Epithelial cell of proximal tubule (primary cell): ENCODE measurements at regions not wholly inside any gene's neighbourhood (a gene's known extent, or its start where the extent isn't known, plus 50 kb on each side); places are given as distances from the start of the nearest gene placed in this dataset.

Experiments
- DNase-seq: peaks from one replicate; pipeline ENCODE4 v3.0.0-alpha.2; 2011; ENCODE audit warnings: low read depth
- H3K4me3 ChIP-seq: 2 replicates; pipeline ENCODE4 v1.5.1; 2011; ENCODE audit warnings: low read depth, mild to moderate bottlenecking, low read length
- TF ChIP-seq, protein P1 (sequence below): conservative IDR thresholded peaks from 2 replicates; pipeline ENCODE4 v1.5.1; 2012; ENCODE audit warnings: low read depth, mild to moderate bottlenecking, low read length

DNA sequence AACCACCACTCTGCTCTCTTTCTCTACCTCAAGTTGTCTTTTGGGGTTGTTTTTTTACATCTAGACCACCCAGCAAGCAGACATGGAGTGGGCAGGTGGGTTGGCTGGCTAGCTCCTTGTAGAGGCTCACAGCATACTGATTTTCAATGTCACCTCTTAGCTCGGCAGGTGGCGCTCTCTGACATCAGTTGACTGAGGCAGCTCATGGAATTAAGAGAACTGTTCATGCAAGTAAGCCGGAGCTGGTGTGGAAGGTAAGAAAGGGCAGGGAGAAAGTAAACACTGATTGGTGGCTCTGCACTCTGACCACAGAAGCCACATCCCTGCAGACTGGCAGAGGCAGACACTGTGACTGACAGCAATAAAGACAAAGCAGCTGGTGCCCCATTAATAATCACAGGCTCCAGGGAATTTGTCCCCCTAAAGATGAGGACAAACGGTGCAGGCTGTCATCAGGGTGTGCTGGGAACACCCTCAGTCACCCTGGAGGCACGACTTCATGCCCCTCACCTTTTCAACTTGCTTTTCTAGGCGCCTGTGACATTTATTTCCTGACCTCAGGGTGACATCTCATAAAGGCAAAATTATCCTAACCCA is 226.8 kb downstream of the LMX1A start:
- DNase-seq, result no peak
- no peak overlapping the region for H3K4me3 ChIP-seq
- TF ChIP-seq, protein P1, sequence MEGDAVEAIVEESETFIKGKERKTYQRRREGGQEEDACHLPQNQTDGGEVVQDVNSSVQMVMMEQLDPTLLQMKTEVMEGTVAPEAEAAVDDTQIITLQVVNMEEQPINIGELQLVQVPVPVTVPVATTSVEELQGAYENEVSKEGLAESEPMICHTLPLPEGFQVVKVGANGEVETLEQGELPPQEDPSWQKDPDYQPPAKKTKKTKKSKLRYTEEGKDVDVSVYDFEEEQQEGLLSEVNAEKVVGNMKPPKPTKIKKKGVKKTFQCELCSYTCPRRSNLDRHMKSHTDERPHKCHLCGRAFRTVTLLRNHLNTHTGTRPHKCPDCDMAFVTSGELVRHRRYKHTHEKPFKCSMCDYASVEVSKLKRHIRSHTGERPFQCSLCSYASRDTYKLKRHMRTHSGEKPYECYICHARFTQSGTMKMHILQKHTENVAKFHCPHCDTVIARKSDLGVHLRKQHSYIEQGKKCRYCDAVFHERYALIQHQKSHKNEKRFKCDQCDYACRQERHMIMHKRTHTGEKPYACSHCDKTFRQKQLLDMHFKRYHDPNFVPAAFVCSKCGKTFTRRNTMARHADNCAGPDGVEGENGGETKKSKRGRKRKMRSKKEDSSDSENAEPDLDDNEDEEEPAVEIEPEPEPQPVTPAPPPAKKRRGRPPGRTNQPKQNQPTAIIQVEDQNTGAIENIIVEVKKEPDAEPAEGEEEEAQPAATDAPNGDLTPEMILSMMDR, result peak; percentile 78

DNA sequence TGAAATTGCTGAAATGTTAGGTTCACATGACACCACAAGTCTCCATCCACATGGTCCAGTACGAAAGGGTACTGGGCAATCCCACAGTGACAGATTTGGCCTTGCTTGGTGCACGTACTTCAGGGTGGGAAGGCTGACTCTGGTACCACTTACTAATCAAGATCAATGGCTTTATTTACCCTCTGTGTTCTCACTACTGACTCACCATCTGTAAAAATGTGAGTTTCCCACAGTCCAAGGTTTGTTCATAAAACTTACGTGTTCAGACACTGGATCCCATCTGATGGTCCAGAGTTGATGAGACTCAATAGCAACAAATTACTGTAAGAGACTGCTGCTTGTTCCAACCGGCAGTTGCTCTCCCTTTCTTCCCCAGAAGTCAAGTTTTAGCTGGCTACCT is 231.7 kb downstream of the LMX1A start:
- no peak overlapping the region for H3K4me3 ChIP-seq
- TF ChIP-seq, protein P1, result no peak
- DNase-seq, result no peak

DNA sequence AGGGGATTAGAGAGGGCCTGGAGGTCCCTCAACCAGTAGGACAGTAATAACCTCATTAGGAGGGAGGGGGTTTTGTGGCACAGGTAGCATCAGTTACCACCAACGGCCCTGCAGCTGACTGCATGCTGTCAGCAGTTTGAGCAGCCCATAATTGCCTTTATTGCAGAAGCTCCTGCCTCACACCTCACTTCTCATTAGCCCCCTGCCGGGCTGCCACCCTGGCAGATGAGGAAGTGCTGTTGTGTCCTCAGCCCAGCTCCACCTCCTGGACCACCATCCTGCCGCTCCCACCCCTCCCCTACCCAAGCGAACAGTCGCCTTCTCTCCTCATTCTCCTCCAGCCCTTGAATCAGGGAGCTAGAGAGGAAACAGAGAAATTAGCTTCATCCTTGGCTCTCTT is 237.4 kb downstream of the LMX1A start:
- TF ChIP-seq, protein P1, result no peak
- H3K4me3 ChIP-seq, result no peak overlapping the region
- no peak for DNase-seq

DNA sequence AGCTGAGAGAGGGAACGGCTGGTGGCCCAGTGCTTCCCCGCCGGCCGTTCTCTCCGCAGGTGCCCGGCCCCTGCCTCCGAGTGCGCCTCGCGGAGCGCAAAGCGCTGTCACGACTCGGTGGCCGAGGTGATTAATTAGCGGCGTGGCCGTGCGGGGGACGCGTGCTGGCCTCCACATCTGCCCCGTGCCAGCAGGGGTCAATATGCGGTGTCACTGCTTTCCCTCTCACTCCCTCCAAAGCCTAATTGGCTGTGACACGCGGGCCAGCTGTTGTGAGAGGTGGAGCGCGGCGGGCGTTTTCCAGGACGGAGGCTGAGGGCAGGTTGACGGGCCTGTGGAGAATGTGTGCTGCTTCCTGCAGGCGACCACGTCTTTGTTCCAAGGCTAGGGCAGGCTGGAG is 239.0 kb downstream of the LMX1A start:
- TF ChIP-seq, protein P1, result no peak
- DNase-seq, result no peak
- H3K4me3 ChIP-seq, result no peak overlapping the region

DNA sequence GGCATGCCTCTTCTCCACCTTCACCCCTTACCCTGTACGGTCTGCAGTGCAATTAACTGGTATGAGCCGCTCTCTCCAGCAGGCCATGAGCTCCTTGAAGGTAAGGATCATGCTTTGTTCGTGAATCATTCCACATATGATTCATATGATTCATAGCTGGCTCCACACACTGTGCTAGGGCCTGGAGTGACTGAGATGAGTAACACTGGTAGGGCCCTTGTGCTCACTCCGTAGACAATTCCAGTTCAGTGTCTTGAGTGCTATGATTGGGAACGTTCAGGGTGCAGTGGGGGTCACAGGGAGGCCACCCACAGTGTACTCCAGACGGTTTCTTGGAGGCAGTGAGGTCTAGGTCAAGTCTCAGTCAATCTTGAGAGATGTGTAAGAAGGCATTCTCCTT is 239.8 kb downstream of the LMX1A start:
- no peak for DNase-seq
- H3K4me3 ChIP-seq, result no peak overlapping the region
- TF ChIP-seq, protein P1, result no peak

DNA sequence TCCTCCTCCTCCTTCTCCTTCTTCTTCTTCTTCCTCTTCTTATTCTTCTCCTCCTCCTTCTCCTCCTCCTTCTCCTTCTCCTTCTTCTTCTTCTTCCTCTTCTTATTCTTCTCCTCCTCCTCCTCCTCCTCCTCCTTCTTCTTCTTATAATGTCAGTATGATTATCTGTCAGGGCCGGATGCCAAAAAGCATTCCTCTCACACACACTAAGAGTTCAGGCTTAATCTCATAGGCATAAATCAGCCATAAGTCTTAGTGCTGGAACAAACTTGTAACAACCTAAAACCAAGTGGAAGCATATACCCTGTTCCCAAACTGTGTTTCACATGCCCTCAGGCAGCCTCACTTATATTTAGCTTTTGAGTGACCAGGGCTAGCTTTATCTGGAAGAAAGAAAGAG is 240.3 kb downstream of the LMX1A start:
- TF ChIP-seq, protein P1, result no peak
- H3K4me3 ChIP-seq, result no peak overlapping the region
- DNase-seq, result no peak

DNA sequence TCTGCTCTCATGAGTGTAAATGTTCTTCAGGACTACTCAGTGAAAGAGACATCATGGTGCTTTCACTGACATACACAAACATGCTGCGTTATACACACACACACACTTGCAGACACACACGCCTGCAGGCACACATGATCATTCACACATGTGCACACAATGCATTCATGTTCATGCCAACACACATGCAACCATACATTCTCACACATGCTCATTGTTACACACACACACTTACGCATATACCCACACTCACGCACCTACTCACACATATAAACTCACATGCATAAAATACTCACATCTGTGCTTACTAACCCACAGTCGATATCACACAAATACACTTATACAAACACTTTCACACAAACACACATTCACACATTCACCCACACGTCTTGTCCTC is 241.6 kb downstream of the LMX1A start:
- TF ChIP-seq, protein P1, result no peak
- H3K4me3 ChIP-seq, result no peak overlapping the region
- DNase-seq, result no peak
